Transverse colon (tissue), 4 donors: ENCODE measurements at regions not wholly inside any gene's neighbourhood (a gene's known extent, or its start where the extent isn't known, plus 50 kb on each side); places are given as distances from the start of the nearest gene placed in this dataset.
"Not testable (repeated sequence)": the region's sequence is repeated elsewhere in the genome, so short reads cannot be mapped to it uniquely, and the experiment has no call there.

ENCODE experiments used
- DNase-seq: peaks from one replicate; pipeline ENCODE4 v3.0.0-alpha.2; 2019
- H3K27ac ChIP-seq, 4 donors: fragments of 200-600 bp; sonication (generic); 2 replicates each; pipeline ENCODE4 v1.5.1; 2016 to 2018; ENCODE audit warnings: inconsistent platforms in 4 of 4
- H3K27me3 ChIP-seq: fragments of 200-600 bp; sonication (generic); 2 replicates; pipeline ENCODE4 v1.5.1; 2017; ENCODE audit warnings: inconsistent platforms
- H3K36me3 ChIP-seq, 4 donors: fragments of 200-600 bp; sonication (generic); 2 replicates each; pipeline ENCODE4 v1.5.1; 2017 to 2019; ENCODE audit warnings: inconsistent platforms in 4 of 4
- H3K4me1 ChIP-seq, 4 donors: fragments of 200-600 bp; sonication (generic); 2 replicates each; pipeline ENCODE4 v1.5.1; 2017 to 2020; ENCODE audit warnings: inconsistent platforms in 4 of 4
- H3K4me3 ChIP-seq, 4 donors: fragments of 200-600 bp; sonication (generic); 1 replicate in 1 of 4; 2 replicates in 3 of 4; pipeline versions ENCODE4 v1.5.1 to v1.6.1; 2017 to 2019; ENCODE audit warnings: inconsistent platforms in 4 of 4
- H3K9me3 ChIP-seq, 2 donors: fragments of 200-600 bp; sonication (generic); 2 replicates each; pipeline ENCODE4 v1.5.1; 2017 to 2019; ENCODE audit warnings: inconsistent platforms in 2 of 2
- EP300 ChIP-seq: sonication (generic); formaldehyde crosslinking; IDR thresholded peaks from one replicate; pipeline ENCODE4 v1.6.1; 2017; ENCODE audit warnings: antibody characterized with exemption, low read depth
- POLR2A ChIP-seq: fragments of 450-650 bp; IDR thresholded peaks from one replicate; pipeline ENCODE4 v1.6.1; 2016; ENCODE audit warnings: antibody characterized with exemption, mild to moderate bottlenecking, moderate library complexity
- POLR2AphosphoS5 ChIP-seq, 3 donors: sonication (generic); formaldehyde crosslinking; IDR thresholded peaks; one replicate each; pipeline ENCODE4 v1.6.1; 2016; ENCODE audit warnings: antibody characterized with exemption in 3 of 3
- WGBS, 2 donors: methylation state at CpG; one replicate each; pipeline ENCODE4 v1.1.5; 2018; ENCODE audit warnings: low coverage in 1 of 2; 5-methylcytosine and 5-hydroxymethylcytosine counted together
- in situ Hi-C, 4 donors: fragments of 200-750 bp; cut with MboI; loops; one replicate each; pipeline versions ENCODE4 v1.15.0 to v1.15.1; 2017; ENCODE audit warnings: low sequenced_read_pairs in 3 of 4, low pct_ligation_motif_present in 1 of 4, low pct_unique_long_range_greater_than_20kb in 1 of 4
- intact Hi-C: fragments of 100-400 bp; cut with DNase I; formaldehyde crosslinking; loops from one replicate; pipeline ENCODE4 v1.15.1; 2023; ENCODE audit warnings: low total_unique reads
- TF ChIP-seq, protein P1 (sequence below), 5 experiments: fragments of 200-600 bp in 3 of 5; fragments of 450-650 bp in 2 of 5; sonication (generic) in 3 of 5; IDR thresholded peaks; 1 replicate in 2 of 5; 2 replicates in 3 of 5; pipeline ENCODE4 v1.5.1; 2016 to 2017; ENCODE audit warnings: antibody characterized with exemption in 5 of 5, inconsistent platforms in 3 of 5, mild to moderate bottlenecking in 2 of 5, moderate library complexity in 1 of 5

DNA sequence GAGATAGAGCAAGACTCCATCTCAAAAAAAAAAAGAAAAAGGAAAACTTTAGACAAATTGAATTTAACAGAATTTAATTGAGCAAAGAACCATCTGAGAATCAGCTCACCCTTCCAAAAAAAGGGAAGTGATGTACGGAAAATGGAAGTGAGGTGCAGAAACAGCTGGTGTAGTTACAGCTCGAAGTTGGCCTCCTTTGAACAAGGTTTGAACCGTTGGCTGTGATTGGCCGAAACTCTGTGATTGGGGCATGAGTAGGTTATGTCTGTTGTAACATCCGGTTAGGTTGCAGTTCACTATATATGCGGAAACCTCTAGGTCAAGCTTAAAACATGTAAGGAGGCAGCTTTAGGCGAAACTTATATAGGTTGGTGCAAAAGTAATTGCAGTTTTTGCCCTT lies 97.9 kb upstream of the KIF26B start:
- Histone ChIP-seq H3K9me3 (no peaks in the 10 kb centered on the region), H3K36me3 (no peaks in the 10 kb centered on the region), H3K27me3 (no peaks in the 10 kb centered on the region), H3K4me3 (no peak overlapping the region), H3K4me1 (peaks cover 0 to 18% (median 5%) of the 10 kb centered on the region in 4 donors), H3K27ac (no peak overlapping the region)
- no peak for DNase-seq
- TF ChIP-seq POLR2AphosphoS5 (IDR thresholded peaks at IDR 0.05) (no peak), POLR2A (no peak), EP300 (no peak)
- TF ChIP-seq, protein P1, sequence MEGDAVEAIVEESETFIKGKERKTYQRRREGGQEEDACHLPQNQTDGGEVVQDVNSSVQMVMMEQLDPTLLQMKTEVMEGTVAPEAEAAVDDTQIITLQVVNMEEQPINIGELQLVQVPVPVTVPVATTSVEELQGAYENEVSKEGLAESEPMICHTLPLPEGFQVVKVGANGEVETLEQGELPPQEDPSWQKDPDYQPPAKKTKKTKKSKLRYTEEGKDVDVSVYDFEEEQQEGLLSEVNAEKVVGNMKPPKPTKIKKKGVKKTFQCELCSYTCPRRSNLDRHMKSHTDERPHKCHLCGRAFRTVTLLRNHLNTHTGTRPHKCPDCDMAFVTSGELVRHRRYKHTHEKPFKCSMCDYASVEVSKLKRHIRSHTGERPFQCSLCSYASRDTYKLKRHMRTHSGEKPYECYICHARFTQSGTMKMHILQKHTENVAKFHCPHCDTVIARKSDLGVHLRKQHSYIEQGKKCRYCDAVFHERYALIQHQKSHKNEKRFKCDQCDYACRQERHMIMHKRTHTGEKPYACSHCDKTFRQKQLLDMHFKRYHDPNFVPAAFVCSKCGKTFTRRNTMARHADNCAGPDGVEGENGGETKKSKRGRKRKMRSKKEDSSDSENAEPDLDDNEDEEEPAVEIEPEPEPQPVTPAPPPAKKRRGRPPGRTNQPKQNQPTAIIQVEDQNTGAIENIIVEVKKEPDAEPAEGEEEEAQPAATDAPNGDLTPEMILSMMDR (IDR thresholded peaks at IDR 0.05), result no peak
- 89 to 100% methylated on average over 1 to 7 of the region's 7 CpGs for WGBS, 2 donors
- intact Hi-C loops, result loop anchor here (10.0 kb wide), 1 partner anchor 252 kb away; no protein-coding TSS in a partner anchor
- in situ Hi-C loops, result no loop called here

DNA sequence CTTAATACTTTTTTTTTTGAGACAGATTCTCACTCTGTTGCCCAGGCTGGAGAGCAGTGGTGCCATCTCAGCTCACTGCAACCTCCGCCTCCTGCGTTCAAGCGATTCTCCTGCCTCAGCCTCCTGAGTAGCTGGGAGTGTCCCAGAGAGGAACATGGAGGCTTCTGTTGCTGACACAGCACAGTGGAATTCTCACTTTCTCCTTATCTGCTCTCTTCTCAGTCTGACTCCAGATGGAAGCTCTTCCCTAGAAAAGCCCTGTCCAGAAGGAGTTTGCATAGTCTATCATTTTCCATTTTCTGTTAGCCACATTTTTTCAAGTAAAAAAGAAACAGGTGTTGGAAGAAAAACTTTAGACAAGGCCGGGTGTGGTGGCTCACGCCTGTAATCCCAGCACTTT lies 98.5 kb upstream of the KIF26B start:
- H3K9me3 ChIP-seq, H3K27me3 ChIP-seq, H3K36me3 ChIP-seq, H3K27ac ChIP-seq, DNase-seq, H3K4me3 ChIP-seq, in situ Hi-C loops: not testable (repeated sequence)
- peaks cover 0 to 16% (median 4%) of the 10 kb centered on the region in 4 donors for H3K4me1 ChIP-seq
- intact Hi-C loops, result loop anchor here (10.0 kb wide), 1 partner anchor 251 kb away; no protein-coding TSS in a partner anchor
- WGBS, 2 donors, result 93 to 98% methylated on average over 5 of the region's 5 CpGs

DNA sequence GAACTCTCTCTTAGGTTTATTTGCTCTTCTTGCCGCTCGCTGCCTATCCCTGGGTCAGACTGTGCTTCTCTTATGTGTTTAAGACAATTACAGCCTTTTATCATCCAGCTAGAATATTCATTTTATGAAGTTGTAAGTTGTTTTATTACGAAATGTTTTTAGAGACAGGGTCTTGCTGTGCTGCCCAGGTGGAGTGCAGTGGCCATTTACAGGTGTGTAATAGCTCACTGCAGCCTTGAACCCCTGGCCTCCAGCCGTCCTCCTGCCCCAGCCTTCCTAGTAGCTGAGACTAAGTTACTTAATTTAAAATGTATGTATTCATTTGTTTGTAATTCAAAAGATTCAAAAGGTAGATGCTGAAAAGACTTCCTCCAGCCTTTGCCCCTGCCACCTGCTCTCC lies 99.0 kb upstream of the KIF26B start:
- WGBS, 2 donors, result 63 to 92% methylated on average over 3 of the region's 4 CpGs
- no peak for DNase-seq
- Histone ChIP-seq H3K4me3 (no peak overlapping the region), H3K4me1 (peaks cover 0 to 10% (median 2%) of the 10 kb centered on the region in 4 donors), H3K27me3 (no peaks in the 10 kb centered on the region), H3K9me3 (no peaks in the 10 kb centered on the region), H3K36me3 (no peaks in the 10 kb centered on the region), H3K27ac (no peak overlapping the region)
- intact Hi-C loops (loop anchor here (10.0 kb wide), 1 partner anchor 251 kb away; no protein-coding TSS in a partner anchor), in situ Hi-C loops (no loop called here)
- no peak for TF ChIP-seq POLR2AphosphoS5 (IDR thresholded peaks at IDR 0.05)
- no peak for TF ChIP-seq POLR2A
- TF ChIP-seq, protein P1 (IDR thresholded peaks at IDR 0.05), result no peak
- no peak for TF ChIP-seq EP300

DNA sequence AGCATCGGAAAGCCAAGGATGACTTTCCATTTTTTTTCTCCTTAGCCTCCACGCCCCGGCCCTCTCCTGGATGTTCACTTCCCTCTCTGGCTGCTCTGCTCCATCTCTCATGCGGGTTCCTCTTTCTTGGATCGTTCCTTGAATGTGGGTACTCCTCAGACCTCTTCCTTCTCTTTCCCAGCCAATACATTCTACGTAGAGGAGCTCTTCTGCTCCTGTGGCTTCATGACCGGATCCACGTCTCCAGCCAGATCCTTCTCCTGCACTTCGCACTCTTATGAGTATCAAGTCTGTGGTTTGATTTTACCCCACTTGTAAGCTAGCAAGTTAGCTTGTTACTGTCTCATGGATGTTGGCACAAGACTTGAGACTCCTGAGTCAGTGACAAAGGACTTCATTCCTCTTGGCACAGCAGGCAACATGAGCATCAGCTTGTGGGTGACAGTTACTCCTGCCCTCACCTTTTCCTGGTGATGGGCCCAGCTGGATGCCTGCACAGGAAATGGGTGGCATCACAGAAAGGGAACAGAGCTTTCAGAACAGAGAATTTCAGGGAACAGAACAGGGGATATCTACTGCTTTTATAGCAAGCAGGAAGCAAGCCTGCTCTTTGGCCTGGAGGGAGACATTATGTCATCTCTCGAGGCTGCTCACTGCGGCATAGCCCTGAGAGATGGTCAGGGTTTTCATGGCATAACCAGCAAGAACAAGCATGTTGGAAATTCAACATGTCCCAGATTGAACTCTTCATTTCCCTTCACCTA lies 100.1 kb upstream of the KIF26B start:
- intact Hi-C loops, result loop anchor here (10.0 kb wide), 1 partner anchor 250 kb away; no protein-coding TSS in a partner anchor
- no peak for DNase-seq
- no peaks in the 10 kb centered on the region for H3K27me3 ChIP-seq
- H3K27ac ChIP-seq, result no peak overlapping the region
- H3K4me1 ChIP-seq, result no peaks in the 10 kb centered on the region
- in situ Hi-C loops, result no loop called here
- TF ChIP-seq EP300, result no peak
- TF ChIP-seq POLR2AphosphoS5 (IDR thresholded peaks at IDR 0.05), result no peak
- TF ChIP-seq, protein P1 (IDR thresholded peaks at IDR 0.05), result no peak
- TF ChIP-seq POLR2A, result no peak
- H3K9me3 ChIP-seq, result no peaks in the 10 kb centered on the region
- no peaks in the 10 kb centered on the region for H3K36me3 ChIP-seq
- H3K4me3 ChIP-seq, result no peak overlapping the region
- WGBS, 2 donors, result 81 to 88% methylated on average over 7 to 11 of the region's 11 CpGs
